ENCODE measurements at regions not wholly inside any gene's neighbourhood (a gene's known extent, or its start where the extent isn't known, plus 50 kb on each side); places are given as distances from the start of the nearest gene placed in this dataset.

GRCh38 chr11:116404462-116404798 is 368.4 kb downstream of the BUD13 start:
- H3K36me3 ChIP-seq (ENCODE audit: control insufficient read depth, insufficient read depth, low read length) = no peaks in the 10 kb centered on the region
- no peaks in the 10 kb centered on the region for H3K79me2 ChIP-seq (ENCODE audit: control insufficient read depth, insufficient read depth, low read length)
- no peak overlapping the region for H3K27ac ChIP-seq (ENCODE audit: insufficient read depth, low read length)
- H3K27me3 ChIP-seq (ENCODE audit: control insufficient read depth, insufficient read depth, low read length) = no peaks in the 10 kb centered on the region
- DNase-seq (ENCODE audit: low read depth in 2 of 2) = no peak
- TF ChIP-seq EZH2 (IDR thresholded peaks at IDR 0.05; ENCODE audit: low read length, missing control alignments) = no peak
- TF ChIP-seq CTCF (conservative IDR thresholded peaks at IDR 0.05 in 1 of 2, IDR thresholded peaks at IDR 0.05 in 1 of 2; ENCODE audit: low read depth in 1 of 2, low read length in 2 of 2) = no peak
- H3K9me3 ChIP-seq (ENCODE audit: control insufficient read depth, insufficient read depth, low read depth, low read length) = no peaks in the 10 kb centered on the region
- H4K20me1 ChIP-seq (ENCODE audit: control insufficient read depth, extremely low read depth, insufficient read depth, low read length) = no peaks in the 10 kb centered on the region
- H3K9ac ChIP-seq (ENCODE audit: insufficient read depth, low read length) = no peak overlapping the region
- H3K4me1 ChIP-seq (ENCODE audit: control insufficient read depth, extremely low read depth, insufficient read depth, low read length) = no peaks in the 10 kb centered on the region
- H2AFZ ChIP-seq (ENCODE audit: low read length) = no peak overlapping the region
- H3K4me3 ChIP-seq (replicated peaks in 1 of 4; ENCODE audit: control extremely low read depth in 1 of 4, insufficient read depth in 1 of 4, low read depth in 3 of 4, low read length in 4 of 4) = no peak overlapping the region
- H3K4me2 ChIP-seq (ENCODE audit: extremely low read depth, insufficient read depth, low read length) = no peak overlapping the region

- H3K79me2 ChIP-seq (ENCODE audit: control insufficient read depth, insufficient read depth, low read length) = no peaks in the 10 kb centered on the region
These were observed 368.9 kb downstream of the BUD13 start for GRCh38 chr11:116403794-116404461.

GRCh38 chr11:116400081-116400480 is 372.7 kb downstream of the BUD13 start:
- TF ChIP-seq CTCF (conservative IDR thresholded peaks at IDR 0.05 in 1 of 2, IDR thresholded peaks at IDR 0.05 in 1 of 2; ENCODE audit: low read depth in 1 of 2, low read length in 2 of 2) (no peak), EZH2 (IDR thresholded peaks at IDR 0.05; ENCODE audit: low read length, missing control alignments) (no peak)
- Histone ChIP-seq H3K36me3 (ENCODE audit: control insufficient read depth, insufficient read depth, low read length) (no peaks in the 10 kb centered on the region), H3K9me3 (ENCODE audit: control insufficient read depth, insufficient read depth, low read depth, low read length) (no peaks in the 10 kb centered on the region), H3K9ac (ENCODE audit: insufficient read depth, low read length) (no peak overlapping the region), H3K4me3 (replicated peaks in 1 of 4; ENCODE audit: control extremely low read depth in 1 of 4, insufficient read depth in 1 of 4, low read depth in 3 of 4, low read length in 4 of 4) (no peak overlapping the region), H3K4me1 (ENCODE audit: control insufficient read depth, extremely low read depth, insufficient read depth, low read length) (no peaks in the 10 kb centered on the region), H3K79me2 (ENCODE audit: control insufficient read depth, insufficient read depth, low read length) (no peaks in the 10 kb centered on the region), H3K27ac (ENCODE audit: insufficient read depth, low read length) (no peak overlapping the region), H2AFZ (ENCODE audit: low read length) (no peak overlapping the region), H3K27me3 (ENCODE audit: control insufficient read depth, insufficient read depth, low read length) (no peaks in the 10 kb centered on the region), H3K4me2 (ENCODE audit: extremely low read depth, insufficient read depth, low read length) (no peak overlapping the region), H4K20me1 (ENCODE audit: control insufficient read depth, extremely low read depth, insufficient read depth, low read length) (no peaks in the 10 kb centered on the region)
- no peak for DNase-seq (ENCODE audit: low read depth in 2 of 2)

More at GRCh38 chr11:116403794-116404461, 368.9 kb downstream of the BUD13 start:
- no peak overlapping the region for H3K27ac ChIP-seq (ENCODE audit: insufficient read depth, low read length)
- H2AFZ ChIP-seq (ENCODE audit: low read length) = no peak overlapping the region
- no peak overlapping the region for H3K9ac ChIP-seq (ENCODE audit: insufficient read depth, low read length)
- no peak overlapping the region for H3K4me3 ChIP-seq (replicated peaks in 1 of 4; ENCODE audit: control extremely low read depth in 1 of 4, insufficient read depth in 1 of 4, low read depth in 3 of 4, low read length in 4 of 4)
- H3K4me1 ChIP-seq (ENCODE audit: control insufficient read depth, extremely low read depth, insufficient read depth, low read length) = no peaks in the 10 kb centered on the region
- no peaks in the 10 kb centered on the region for H3K27me3 ChIP-seq (ENCODE audit: control insufficient read depth, insufficient read depth, low read length)
- no peaks in the 10 kb centered on the region for H3K36me3 ChIP-seq (ENCODE audit: control insufficient read depth, insufficient read depth, low read length)
- no peaks in the 10 kb centered on the region for H3K9me3 ChIP-seq (ENCODE audit: control insufficient read depth, insufficient read depth, low read depth, low read length)
- no peak for TF ChIP-seq CTCF (conservative IDR thresholded peaks at IDR 0.05 in 1 of 2, IDR thresholded peaks at IDR 0.05 in 1 of 2; ENCODE audit: low read depth in 1 of 2, low read length in 2 of 2)
- TF ChIP-seq EZH2 (IDR thresholded peaks at IDR 0.05; ENCODE audit: low read length, missing control alignments) = no peak
- no peaks in the 10 kb centered on the region for H4K20me1 ChIP-seq (ENCODE audit: control insufficient read depth, extremely low read depth, insufficient read depth, low read length)
- no peak overlapping the region for H3K4me2 ChIP-seq (ENCODE audit: extremely low read depth, insufficient read depth, low read length)
- no peak for DNase-seq (ENCODE audit: low read depth in 2 of 2)
